Upper lobe of right lung (tissue), 1 donor: ENCODE measurements at regions not wholly inside any gene's neighbourhood (a gene's known extent, or its start where the extent isn't known, plus 50 kb on each side); places are given as distances from the start of the nearest gene placed in this dataset.

ENCODE experiments used
- ATAC-seq: fragments of 200-7000 bp; cut with Tn5 transposase; one replicate; pipeline ENCODE4 v1.9.1; 2020; ENCODE audit warnings: mild to moderate bottlenecking, moderate library complexity
- DNase-seq: peaks from one replicate; pipeline ENCODE4 v3.0.0-alpha.2; 2020
- H3K27ac ChIP-seq: fragments of 200-600 bp; one replicate; pipeline ENCODE4 v1.8.0; 2022
- H3K27me3 ChIP-seq: fragments of 200-600 bp; one replicate; pipeline ENCODE4 v1.8.0; 2022; ENCODE audit warnings: mild to moderate bottlenecking
- H3K36me3 ChIP-seq: fragments of 200-600 bp; one replicate; pipeline ENCODE4 v1.8.0; 2022
- H3K4me1 ChIP-seq: fragments of 200-600 bp; one replicate; pipeline ENCODE4 v1.8.0; 2022
- H3K4me3 ChIP-seq: fragments of 200-600 bp; one replicate; pipeline ENCODE4 v1.8.0; 2022; ENCODE audit warnings: mild to moderate bottlenecking
- H3K9me3 ChIP-seq: fragments of 200-600 bp; one replicate; pipeline ENCODE4 v1.8.0; 2022
- CTCF ChIP-seq: fragments of 200-600 bp; IDR thresholded peaks from one replicate; pipeline ENCODE4 v1.8.0; 2022; ENCODE audit warnings: antibody characterized with exemption
- intact Hi-C: fragments of 100-400 bp; cut with DNase I; formaldehyde crosslinking; loops from one replicate; pipeline ENCODE4 v1.11.0; 2022
- donor health status: DM: no; HTN: yes; CAD: no; lungs with severe emphysema.

- no peaks in the 10 kb centered on the region for H3K36me3 ChIP-seq
- H3K9me3 ChIP-seq: no peaks in the 10 kb centered on the region
- no peaks in the 10 kb centered on the region for H3K4me1 ChIP-seq
- no peak overlapping the region for H3K4me3 ChIP-seq
- DNase-seq (no peak), ATAC-seq (no peak)
- no peaks in the 10 kb centered on the region for H3K27me3 ChIP-seq
- TF ChIP-seq CTCF: no peak
- intact Hi-C loops: no loop called here
- no peak overlapping the region for H3K27ac ChIP-seq
Observed at GRCh38 chr16:55214974-55215494, 109.0 kb upstream of the IRX6 start.

- ATAC-seq: no peak
- intact Hi-C loops: no loop called here
- no peak overlapping the region for H3K4me3 ChIP-seq
- no peak for TF ChIP-seq CTCF
- H3K4me1 ChIP-seq: no peaks in the 10 kb centered on the region
- H3K9me3 ChIP-seq: no peaks in the 10 kb centered on the region
- no peak overlapping the region for H3K27ac ChIP-seq
- H3K36me3 ChIP-seq: no peaks in the 10 kb centered on the region
- no peak for DNase-seq
- no peaks in the 10 kb centered on the region for H3K27me3 ChIP-seq
Observed at GRCh38 chr16:55217392-55217791, 106.6 kb upstream of the IRX6 start.

- H3K27me3 ChIP-seq: no peaks in the 10 kb centered on the region
- no peaks in the 10 kb centered on the region for H3K4me1 ChIP-seq
- ATAC-seq (no peak), DNase-seq (no peak)
- TF ChIP-seq CTCF: no peak
- H3K27ac ChIP-seq: no peak overlapping the region
- intact Hi-C loops: no loop called here
- no peaks in the 10 kb centered on the region for H3K36me3 ChIP-seq
- H3K9me3 ChIP-seq: peaks cover 7% of the 10 kb centered on the region
- no peak overlapping the region for H3K4me3 ChIP-seq
Observed at GRCh38 chr16:55221836-55222235, 102.2 kb upstream of the IRX6 start.

- no peak overlapping the region for H3K27ac ChIP-seq
- intact Hi-C loops: no loop called here
- no peaks in the 10 kb centered on the region for H3K27me3 ChIP-seq
- H3K36me3 ChIP-seq: no peaks in the 10 kb centered on the region
- TF ChIP-seq CTCF: no peak
- H3K4me3 ChIP-seq: no peak overlapping the region
- no peaks in the 10 kb centered on the region for H3K4me1 ChIP-seq
- peaks cover 7% of the 10 kb centered on the region for H3K9me3 ChIP-seq
- ATAC-seq (no peak), DNase-seq (no peak)
Observed at GRCh38 chr16:55222486-55222885, 101.5 kb upstream of the IRX6 start.

- ATAC-seq (no peak), DNase-seq (no peak)
- intact Hi-C loops: no loop called here
- no peak for TF ChIP-seq CTCF
- H3K27me3 ChIP-seq: no peaks in the 10 kb centered on the region
- no peak overlapping the region for H3K4me3 ChIP-seq
- peaks cover 7% of the 10 kb centered on the region for H3K9me3 ChIP-seq
- H3K36me3 ChIP-seq: no peaks in the 10 kb centered on the region
- H3K27ac ChIP-seq: no peak overlapping the region
- no peaks in the 10 kb centered on the region for H3K4me1 ChIP-seq
Observed at GRCh38 chr16:55225972-55226542, 97.9 kb upstream of the IRX6 start.

GRCh38 chr16:55232822-55233221, 91.2 kb upstream of the IRX6 start:
- no peak for ATAC-seq
- H3K27me3 ChIP-seq: peaks cover 4% of the 10 kb centered on the region
- no peak for DNase-seq
- no peak overlapping the region for H3K27ac ChIP-seq
- no peak overlapping the region for H3K4me3 ChIP-seq
- TF ChIP-seq CTCF: no peak
- intact Hi-C loops: no loop called here
- no peaks in the 10 kb centered on the region for H3K36me3 ChIP-seq
- H3K4me1 ChIP-seq: no peaks in the 10 kb centered on the region
- no peaks in the 10 kb centered on the region for H3K9me3 ChIP-seq
